ENCODE measurements at regions not wholly inside any gene's neighbourhood (a gene's known extent, or its start where the extent isn't known, plus 50 kb on each side); places are given as distances from the start of the nearest gene placed in this dataset.

GRCh38 chr11:34830648-34831047 lies 85.5 kb downstream of the APIP start:
- TF ChIP-seq CTCF (IDR thresholded peaks at IDR 0.05; ENCODE audit: insufficient read depth, low read length) (no peak), REST (IDR thresholded peaks at IDR 0.05; ENCODE audit: insufficient replicate concordance, low read depth) (no peak), POLR2AphosphoS5 (IDR thresholded peaks at IDR 0.05; ENCODE audit: low read depth) (no peak), GABPA (IDR thresholded peaks at IDR 0.05; ENCODE audit: low read depth) (no peak), SPI1 (IDR thresholded peaks at IDR 0.05; ENCODE audit: borderline replicate concordance, low read depth) (no peak)
